ELF-1 (cell line): ENCODE measurements at regions not wholly inside any gene's neighbourhood (a gene's known extent, or its start where the extent isn't known, plus 50 kb on each side); places are given as distances from the start of the nearest gene placed in this dataset.

ENCODE experiments used
- DNase-seq: peaks from one replicate; pipeline ENCODE4 v3.0.0-alpha.2; 2016; ENCODE audit warnings: low read depth, low spot score

GRCh38 chr14:98456231-98456630 lies 815.8 kb downstream of the BCL11B start:
- no peak for DNase-seq

DNA sequence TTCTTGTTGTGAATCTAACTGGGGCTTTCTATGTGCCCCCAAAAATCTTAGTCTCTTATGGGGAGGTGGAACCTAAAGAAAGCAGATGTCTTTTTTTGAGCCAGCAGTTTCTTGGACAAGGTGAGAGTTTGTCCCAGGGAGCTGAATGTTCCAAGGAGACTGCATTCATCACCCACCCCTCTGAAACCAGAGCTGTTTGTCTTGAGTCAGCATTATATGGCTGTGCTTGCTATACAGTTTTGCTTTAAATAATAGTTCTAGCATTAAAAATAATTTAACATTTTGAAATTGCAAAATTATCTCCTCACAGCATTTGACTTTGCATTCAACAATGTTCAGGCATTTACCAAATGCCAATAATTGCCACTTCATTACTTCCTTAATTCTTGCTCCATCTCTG lies 813.3 kb downstream of the BCL11B start:
- DNase-seq = no peak

- DNase-seq = no peak
These were observed 809.1 kb downstream of the BCL11B start for GRCh38 chr14:98462908-98463307.

DNA sequence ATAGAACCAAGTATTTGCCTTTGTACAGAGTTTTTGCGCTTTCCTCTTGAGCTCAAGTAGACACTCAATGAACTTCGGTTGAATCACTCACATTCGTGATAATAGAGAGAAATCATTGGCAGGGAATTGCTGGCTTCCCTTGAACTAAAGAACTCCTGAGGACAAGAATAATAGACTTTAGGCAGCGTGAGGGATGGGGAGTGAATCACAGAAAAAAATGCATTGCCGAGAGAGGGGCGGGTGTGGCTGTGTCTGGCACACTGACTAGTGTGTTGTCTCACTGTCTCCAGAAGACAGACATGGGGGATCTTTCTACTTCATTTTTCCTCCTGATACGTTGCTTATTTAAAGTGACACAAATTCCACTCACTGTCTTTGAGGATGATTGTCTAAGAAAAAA lies 805.2 kb downstream of the BCL11B start:
- DNase-seq = no peak

DNA sequence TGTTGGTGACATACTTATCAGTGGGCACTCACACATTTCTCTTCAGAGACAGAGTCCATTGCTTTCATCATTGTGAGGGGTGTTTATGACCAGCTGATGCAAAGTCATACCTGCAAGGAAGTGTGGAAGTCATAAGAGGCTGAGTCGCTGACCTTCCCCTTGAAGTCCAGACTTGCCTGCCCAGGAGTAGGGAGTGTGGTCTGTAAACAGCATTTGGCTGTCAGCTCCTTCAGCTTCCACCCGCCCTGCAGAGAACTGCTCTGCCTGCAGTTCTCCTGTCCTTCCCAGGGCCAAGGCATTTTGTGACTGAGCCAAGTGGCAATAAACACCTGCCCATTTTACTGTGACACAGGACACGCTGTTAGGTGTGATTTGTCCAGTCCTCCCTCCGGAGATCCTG lies 801.3 kb downstream of the BCL11B start:
- DNase-seq = no peak

GRCh38 chr14:98474900-98475299 lies 797.1 kb downstream of the BCL11B start:
- DNase-seq = no peak

GRCh38 chr14:98477935-98478334 lies 794.1 kb downstream of the BCL11B start:
- no peak for DNase-seq

DNA sequence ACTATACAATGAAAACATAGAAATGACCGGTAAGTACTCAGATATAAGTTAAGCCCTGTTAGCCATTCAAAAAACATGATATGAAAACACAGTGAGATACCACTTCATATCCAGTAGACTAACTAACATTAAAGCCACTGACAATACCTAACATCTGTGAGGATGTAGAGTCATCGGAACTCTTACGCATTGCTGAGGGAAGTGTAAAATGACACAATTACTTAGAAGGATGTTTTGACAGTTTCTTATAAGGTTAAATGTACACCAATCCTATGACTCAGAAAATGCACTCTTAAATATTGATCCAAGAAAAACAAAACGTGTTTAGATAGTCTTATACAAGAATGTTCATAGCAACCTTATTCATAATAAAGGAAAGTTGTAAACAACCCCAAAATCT lies 782.9 kb downstream of the BCL11B start:
- DNase-seq = no peak

DNA sequence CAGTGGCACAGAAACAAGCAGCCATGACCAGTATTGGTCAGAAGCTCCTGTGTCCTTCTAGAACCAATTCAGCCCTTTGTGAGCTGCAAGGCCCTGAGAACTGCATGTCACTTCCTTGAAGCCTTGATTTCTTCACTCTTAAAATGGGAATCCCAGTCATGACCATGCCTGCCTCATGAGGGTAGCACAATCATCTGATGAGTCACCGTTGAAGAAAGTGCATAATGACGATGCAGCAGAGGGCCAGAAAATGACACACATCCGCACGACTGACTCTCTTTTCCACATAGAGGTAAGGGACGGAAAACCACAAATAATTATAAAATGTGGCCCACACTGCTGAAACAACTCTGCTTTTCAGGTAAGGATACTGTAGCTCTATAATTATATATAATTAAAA lies 777.4 kb downstream of the BCL11B start:
- no peak for DNase-seq

GRCh38 chr14:98498019-98498885 lies 773.7 kb downstream of the BCL11B start:
- DNase-seq = peak; percentile 29

DNA sequence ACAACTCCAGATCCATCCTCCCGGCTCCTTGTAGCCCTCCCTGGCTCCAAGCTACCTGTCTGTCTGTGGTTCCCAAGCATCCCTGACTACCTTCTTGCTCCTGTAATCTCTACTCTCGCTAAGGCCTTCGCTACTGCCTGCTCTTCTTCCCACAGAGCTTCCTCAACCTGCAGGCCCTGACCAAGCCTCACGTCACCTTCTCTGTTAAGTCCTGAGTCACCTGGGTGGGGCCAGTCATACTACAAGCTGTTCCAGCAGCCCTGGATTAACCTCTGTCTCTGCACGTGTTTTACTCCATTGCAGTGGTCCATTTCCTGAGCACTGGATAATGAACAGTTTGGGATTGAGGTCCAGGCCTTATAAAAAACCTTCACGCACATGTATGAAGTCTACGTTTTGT lies 770.7 kb downstream of the BCL11B start:
- DNase-seq = no peak

DNA sequence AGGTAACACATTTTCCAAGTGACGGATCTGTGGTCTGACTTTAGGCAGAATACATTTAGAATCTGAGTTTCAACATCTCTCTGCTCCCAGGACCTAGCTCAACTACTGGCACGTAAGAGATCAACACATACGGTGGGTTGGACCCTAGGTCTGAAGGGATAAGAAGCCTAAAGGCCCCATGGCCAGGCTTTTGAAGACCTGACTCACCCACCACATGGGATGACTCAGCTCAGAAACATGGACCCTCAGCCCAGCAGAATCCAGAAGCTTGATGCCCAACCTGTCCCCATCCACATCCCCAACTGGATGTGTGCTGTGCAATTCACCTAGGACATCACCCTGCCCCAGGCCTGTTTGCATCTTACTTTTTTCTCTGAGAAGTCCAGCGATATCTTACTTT lies 770.2 kb downstream of the BCL11B start:
- no peak for DNase-seq

DNA sequence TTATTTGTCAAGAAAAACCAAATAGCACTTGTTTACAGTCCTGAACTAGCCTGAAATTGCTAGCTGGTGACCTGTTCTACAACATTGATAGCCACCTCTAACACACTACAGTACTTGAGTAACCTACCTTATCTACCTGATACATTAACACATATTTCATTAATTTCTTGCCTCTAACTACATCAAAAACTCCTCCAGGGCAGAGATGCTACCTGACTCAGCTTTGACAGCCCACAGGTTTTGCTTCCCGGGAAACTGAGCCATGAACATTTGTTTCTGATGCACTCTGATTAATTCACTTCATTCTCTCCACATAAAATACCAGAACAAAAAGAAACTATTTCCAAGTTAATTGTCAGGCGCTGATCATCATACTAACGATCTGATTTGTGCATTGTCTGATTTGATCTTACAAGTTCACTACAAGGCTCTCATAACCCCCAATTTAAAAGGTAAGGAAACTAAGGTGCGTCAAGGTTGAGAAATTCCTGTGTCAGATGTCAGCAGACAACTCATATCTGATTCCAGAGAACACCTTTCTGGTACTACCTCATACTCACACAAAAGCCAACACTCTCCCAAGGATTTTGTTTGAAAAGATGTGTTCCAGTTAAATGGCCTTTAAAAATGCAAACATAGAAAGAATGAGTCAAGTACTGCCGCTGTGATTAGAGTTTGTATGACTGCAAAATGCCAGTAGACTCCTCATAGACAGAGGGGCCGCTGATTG lies 768.7 kb downstream of the BCL11B start:
- DNase-seq = no peak

- DNase-seq = no peak
These were observed 764.7 kb downstream of the BCL11B start for GRCh38 chr14:98507264-98507663.

GRCh38 chr14:98510392-98510791 lies 761.6 kb downstream of the BCL11B start:
- DNase-seq = no peak

- DNase-seq = no peak
These were observed 759.3 kb downstream of the BCL11B start for GRCh38 chr14:98512501-98513251.

- no peak for DNase-seq
These were observed 758.4 kb downstream of the BCL11B start for GRCh38 chr14:98513558-98513957.

- DNase-seq = no peak
These were observed 758.0 kb downstream of the BCL11B start for GRCh38 chr14:98514016-98514415.

- DNase-seq = no peak
These were observed 735.7 kb downstream of the BCL11B start for GRCh38 chr14:98536256-98536655.

- no peak for DNase-seq
These were observed 729.7 kb downstream of the BCL11B start for GRCh38 chr14:98542316-98542715.

- DNase-seq = no peak
These were observed 728.9 kb downstream of the BCL11B start for GRCh38 chr14:98543074-98543473.

GRCh38 chr14:98544174-98544573 lies 727.8 kb downstream of the BCL11B start:
- no peak for DNase-seq
